GM18861 (cell line): ENCODE measurements at regions not wholly inside any gene's neighbourhood (a gene's known extent, or its start where the extent isn't known, plus 50 kb on each side); places are given as distances from the start of the nearest gene placed in this dataset.
"Not testable (repeated sequence)": the region's sequence is repeated elsewhere in the genome, so short reads cannot be mapped to it uniquely, and the experiment has no call there.

ENCODE experiments used
- ATAC-seq: cut with Tn5 transposase; IDR thresholded peaks from one replicate; pipeline ENCODE4 v1.9.1; 2021; ENCODE audit not compliant: unreplicated experiment

DNA sequence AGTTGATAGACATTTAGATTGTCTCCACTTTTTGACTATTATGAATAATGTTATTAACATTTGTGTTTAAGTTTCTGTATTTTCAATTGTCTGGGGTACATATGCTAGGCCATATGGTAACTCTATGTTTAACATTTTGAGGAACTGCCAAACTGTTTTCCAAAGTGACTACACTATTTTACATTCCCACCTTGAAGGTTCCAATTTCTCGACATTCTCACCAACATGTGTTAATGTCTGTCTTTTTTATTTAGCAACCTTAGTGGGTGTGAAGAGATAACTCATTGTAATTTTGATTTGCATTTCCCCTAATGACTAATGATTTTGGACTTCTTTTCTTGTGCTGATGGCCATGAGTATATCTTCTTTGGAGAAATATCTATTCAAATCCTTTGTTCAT is 832.4 kb downstream of the DNAJB9 start:
- no peak for ATAC-seq

DNA sequence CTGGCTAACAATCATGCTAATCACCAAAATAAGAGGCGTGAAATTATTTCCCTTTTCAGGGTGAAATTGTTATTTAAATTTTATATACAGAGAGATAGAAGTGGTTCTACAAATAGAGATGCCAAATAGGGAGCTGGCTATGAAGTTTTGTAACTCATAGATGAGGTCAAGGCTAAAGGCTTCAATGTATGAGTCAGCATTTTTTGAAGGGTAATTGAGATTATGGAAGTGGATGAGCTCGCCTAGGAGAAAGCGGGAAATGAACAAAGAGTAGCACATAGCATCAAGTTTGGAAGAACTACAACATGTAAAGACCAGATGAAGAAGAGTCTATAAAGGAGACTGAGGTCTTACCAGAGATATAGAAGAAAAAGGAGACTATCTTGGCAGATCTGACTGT is 838.1 kb downstream of the DNAJB9 start:
- no peak for ATAC-seq

DNA sequence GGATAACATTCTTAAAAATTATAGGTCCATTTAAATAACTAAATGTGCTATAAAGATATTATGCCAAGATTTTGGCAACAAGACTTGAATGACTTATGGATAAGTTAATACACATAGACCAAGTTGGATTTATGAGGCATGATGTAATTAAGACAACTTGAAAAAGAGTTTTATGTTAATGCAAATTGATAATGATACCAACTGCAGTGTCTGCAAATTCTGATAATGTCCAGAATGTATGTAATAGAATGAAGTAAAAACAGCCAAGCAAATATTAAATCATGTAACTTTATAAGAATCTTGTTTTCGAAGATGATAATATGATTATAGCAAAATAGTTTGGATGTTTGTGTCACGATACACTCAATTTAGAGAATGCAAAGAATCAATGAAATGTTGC is 868.3 kb downstream of the DNAJB9 start:
- no peak for ATAC-seq

DNA sequence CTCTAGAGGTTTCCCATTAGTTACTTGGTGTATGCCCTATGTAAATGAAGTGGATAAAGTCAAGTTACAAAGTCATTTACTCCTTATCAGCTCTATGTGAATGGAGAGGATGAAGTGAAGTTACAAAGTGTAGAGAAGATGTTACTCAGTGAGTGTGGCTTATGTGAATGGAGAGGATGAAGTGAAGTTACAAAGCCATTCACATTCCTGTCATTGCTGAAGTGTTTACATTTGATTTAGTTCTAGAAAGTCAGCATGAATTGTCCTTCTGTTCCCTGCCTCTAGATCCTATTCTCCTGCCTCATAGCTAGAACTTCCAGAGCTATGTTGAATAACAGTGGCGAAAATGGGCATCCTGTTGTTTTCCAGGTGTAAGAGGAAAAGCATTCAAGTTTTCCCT is 880.1 kb downstream of the DNAJB9 start:
- ATAC-seq = no peak

DNA sequence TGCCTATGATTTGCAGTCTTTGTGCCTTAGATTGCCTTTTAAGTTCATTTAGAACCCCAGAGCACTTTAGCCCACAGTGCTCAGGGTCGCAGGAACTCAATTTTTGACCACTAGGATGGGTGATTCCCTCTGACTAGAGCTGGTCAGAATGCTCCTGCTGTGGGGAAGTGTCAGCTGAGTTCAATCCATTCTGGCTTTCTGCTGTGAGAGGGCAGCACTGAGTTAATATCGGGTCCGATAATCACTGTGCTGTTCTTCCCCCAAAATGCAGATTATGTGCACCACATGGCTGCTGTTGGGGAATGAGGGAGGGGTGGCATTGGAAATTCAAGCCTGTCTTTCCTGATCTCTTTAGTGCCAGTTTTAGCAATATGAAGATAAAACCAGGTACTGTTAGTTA is 886.4 kb downstream of the DNAJB9 start:
- ATAC-seq = no peak

DNA sequence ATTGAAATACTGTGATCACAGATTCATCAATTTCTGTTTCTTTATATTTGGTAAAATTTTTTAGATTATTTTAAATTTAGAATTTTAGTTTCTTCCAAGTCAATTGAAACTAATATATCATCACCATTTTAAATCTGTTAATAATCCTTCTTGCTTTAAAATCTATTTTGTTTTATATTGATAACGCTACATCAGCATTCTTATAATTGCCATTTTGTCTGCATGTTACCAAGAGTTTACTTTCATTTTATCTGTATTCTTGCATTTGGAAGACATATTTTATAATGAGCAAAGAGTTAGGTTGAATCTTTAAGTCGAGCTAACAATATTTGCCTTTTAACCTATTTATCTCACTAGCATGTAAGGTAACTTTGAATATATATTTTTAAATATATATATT is 890.6 kb downstream of the DNAJB9 start:
- no peak for ATAC-seq

DNA sequence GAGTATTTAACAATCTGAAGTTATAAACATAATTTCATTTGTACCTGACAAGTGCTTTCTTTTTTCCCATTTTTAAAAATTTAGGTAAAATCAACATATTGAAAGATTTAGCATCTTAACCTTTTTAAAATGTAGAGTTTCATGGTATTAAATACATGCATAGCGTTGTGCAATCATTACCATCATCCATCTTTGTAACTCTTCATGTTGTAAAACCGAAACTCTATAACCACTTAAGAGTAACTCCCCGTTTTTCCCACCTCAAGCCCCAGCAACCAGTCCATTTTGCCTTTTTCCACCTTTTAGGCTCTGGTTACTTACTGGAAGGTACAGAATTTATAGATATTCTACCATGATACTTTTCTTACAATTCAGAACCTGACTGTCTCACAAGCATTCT is 892.5 kb downstream of the DNAJB9 start:
- no peak for ATAC-seq

DNA sequence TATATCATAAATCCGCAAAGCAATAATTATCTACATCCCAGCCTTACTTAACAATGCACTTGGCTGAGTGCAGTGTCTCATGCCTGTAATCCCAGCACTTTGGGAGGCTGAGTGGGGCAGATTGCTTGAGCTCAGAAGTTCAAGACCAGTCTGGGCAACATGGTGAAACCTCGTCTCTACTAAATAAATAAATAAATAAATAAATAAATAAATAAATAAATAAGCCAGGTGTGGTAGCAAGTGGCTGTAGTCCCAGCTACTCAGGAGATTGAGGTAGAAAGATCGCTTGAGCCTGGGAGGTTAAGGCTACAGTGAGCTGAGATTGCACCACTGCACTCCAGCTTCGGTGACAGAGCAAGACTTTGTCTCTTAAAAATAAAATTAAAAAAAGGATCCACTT is 898.1 kb downstream of the DNAJB9 start:
- ATAC-seq = not testable (repeated sequence)

DNA sequence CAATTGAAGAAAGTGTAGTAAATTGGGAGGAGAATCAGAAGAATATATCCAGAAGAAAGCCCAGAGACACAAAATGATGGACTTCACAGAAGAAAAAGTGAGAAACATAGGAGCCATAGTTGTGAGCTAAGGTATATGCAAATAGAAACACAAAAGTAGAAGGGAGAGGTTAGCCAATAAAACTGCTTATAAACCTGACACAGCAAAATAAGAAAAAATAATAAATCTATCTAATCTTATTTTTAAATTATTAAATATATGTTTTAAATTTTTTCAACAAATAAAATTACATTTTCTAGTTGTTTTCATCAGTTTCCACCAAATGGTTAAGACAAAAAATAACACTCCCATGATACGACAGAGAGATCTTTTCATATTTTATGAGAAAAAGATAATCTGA is 903.5 kb downstream of the DNAJB9 start:
- no peak for ATAC-seq

DNA sequence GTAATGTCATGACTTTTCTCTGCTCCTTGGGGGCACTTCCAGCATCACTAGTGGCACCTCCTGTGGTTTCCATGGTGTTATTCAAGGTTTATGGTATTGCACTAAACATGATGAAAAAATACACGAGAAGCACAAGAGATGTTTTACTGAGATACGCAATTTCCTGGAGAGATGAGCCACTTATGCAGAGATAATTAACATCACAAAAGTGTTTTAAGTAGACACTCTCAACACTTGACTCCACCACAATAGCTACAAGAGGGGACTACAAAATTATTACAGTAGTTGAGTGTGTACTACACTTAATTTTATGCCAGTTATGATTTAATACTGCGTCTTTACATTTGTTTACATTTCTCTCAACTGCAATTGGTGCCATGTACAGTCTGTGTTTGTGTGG is 906.7 kb downstream of the DNAJB9 start:
- ATAC-seq = no peak

GRCh38 chr7:109479388-109479787 is 909.7 kb downstream of the DNAJB9 start:
- ATAC-seq = no peak

- not testable (repeated sequence) for ATAC-seq
Observed at GRCh38 chr7:109490607-109491006, 920.9 kb downstream of the DNAJB9 start.

DNA sequence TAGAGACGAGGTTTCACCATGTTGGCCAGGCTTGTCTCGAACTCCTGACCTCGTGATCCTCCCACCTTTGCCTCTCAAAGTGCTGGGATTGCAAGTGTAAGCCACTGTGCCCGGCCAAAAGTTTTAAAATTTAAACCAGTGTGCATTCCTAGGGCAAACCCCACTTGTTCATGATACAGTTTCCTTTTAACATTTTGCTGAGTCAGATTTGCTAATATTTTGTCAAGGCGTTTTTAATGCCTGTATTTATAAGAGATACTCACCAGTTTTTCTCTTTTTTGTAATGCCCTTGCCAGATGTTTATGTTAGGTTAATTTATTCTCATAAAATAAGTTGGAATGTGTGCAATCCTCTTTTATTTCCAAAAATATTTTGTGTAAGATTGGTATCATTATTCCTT is 927.4 kb downstream of the DNAJB9 start:
- ATAC-seq = no peak

DNA sequence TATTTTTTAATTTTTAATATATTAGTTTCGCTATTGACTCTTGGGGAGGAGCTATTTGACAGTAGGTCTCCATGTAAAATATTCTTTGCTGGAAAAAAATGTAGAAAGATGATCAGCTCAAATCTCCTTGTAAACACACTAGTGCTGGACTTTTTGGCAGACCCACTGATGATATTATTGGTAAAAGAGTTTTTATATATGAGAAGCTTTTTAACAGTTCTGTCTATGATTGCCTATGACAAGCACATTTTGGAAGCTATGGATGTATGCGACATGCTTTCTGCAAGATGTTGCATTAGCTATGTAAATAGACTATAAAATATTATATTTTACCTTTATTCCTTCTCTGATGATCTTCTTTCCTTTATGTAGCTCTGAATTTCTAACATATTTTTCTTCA is 928.5 kb downstream of the DNAJB9 start:
- ATAC-seq = no peak

- ATAC-seq = no peak
Observed at GRCh38 chr7:109503421-109503820, 933.7 kb downstream of the DNAJB9 start.

DNA sequence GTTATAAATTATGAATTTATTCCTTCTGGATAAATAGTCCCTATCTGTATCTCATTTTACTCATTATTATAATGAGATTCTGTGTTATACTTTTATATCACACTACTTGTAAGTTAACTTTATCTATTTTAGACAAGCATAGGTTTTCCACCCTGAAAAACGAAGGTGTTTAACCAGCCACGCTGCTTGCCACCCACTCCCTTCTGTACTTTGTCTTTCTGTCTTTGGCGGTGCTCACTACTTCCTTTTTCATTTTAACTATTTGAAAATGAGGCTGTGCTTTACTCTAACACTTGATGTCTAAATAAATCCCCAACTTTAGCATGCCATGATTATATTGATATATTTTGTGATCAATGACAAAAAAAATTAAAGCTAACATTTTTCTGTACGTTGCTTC is 952.9 kb downstream of the DNAJB9 start:
- ATAC-seq = no peak

DNA sequence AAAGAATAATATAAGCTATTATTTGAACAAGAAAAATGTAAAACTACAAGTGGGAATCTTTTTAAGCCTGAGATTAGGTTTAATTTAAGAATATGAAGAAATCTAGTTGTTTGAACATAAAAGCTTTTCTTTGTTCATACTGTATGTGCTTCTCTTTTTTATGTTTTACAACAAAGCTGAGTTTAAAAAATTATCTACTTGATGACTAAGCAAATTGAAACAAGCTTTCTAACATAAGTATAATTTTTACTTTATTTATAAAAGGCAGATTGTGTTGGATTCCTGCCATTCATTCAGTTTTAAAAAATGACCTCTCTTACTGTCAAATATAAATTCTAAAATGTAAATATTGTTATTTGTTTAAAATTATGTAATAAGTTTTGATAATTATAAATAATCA is 958.2 kb downstream of the DNAJB9 start:
- no peak for ATAC-seq

GRCh38 chr7:109529712-109530111 is 960.0 kb downstream of the DNAJB9 start:
- ATAC-seq = no peak

- no peak for ATAC-seq
Observed at GRCh38 chr7:109532262-109532992, 962.8 kb downstream of the DNAJB9 start.

- no peak for ATAC-seq
Observed at GRCh38 chr7:109545686-109546085, 976.0 kb downstream of the DNAJB9 start.

DNA sequence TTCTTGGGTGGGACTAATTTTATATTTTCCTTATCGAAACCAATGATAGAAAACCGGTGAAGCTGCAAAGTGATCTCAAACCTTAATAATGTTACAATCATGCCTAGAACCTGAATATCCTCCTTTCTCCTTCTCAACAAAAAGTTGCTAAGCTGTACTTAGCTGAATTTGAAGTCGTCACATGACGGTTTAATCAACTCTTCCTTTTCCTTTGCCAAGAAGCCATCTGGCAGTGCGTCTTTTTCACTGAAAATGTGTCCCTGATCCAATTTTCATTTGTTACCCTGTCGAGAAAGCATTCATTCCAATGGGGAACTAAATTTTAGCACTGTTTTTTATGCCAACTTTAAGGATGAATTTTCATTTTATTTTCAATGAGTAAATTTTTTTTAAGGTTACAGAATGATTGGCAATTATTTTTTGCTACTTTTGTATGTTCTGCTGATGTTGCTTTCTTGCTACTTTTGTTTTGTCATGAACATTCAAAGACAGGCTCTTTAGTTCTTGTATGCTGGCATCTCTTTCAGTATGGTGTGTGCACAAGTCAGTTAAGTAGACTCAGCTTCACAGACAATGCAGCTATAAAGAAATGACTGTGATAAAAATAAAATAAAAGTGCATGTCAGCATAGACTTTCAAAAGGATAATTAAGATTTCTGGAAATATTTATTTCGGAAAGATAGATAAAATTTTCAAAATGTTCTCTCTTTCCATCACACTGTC is 980.0 kb downstream of the DNAJB9 start:
- no peak for ATAC-seq

- no peak for ATAC-seq
Observed at GRCh38 chr7:109552017-109552416, 982.3 kb downstream of the DNAJB9 start.

GRCh38 chr7:109577265-109577664 is 1007.6 kb downstream of the DNAJB9 start:
- ATAC-seq = no peak
